ENCODE measurements at regions not wholly inside any gene's neighbourhood (a gene's known extent, or its start where the extent isn't known, plus 50 kb on each side); places are given as distances from the start of the nearest gene placed in this dataset.

GRCh38 chrX:7574325-7574724 lies 268.6 kb upstream of the VCX start:
- no peak overlapping the region for H3K4me2 ChIP-seq (ENCODE audit: extremely low read depth, insufficient read depth, low read length)
- H3K9ac ChIP-seq (ENCODE audit: insufficient read depth, low read length) = no peak overlapping the region
- H3K27me3 ChIP-seq (ENCODE audit: control insufficient read depth, insufficient read depth, low read length) = no peaks in the 10 kb centered on the region
- no peaks in the 10 kb centered on the region for H4K20me1 ChIP-seq (ENCODE audit: control insufficient read depth, extremely low read depth, insufficient read depth, low read length)
- no peaks in the 10 kb centered on the region for H3K36me3 ChIP-seq (ENCODE audit: control insufficient read depth, insufficient read depth, low read length)
- DNase-seq (ENCODE audit: low read depth in 2 of 2) = no peak
- TF ChIP-seq EZH2 (IDR thresholded peaks at IDR 0.05; ENCODE audit: low read length, missing control alignments) = no peak
- no peak for TF ChIP-seq CTCF (conservative IDR thresholded peaks at IDR 0.05 in 1 of 2, IDR thresholded peaks at IDR 0.05 in 1 of 2; ENCODE audit: low read depth in 1 of 2, low read length in 2 of 2)
- H3K4me1 ChIP-seq (ENCODE audit: control insufficient read depth, extremely low read depth, insufficient read depth, low read length) = no peaks in the 10 kb centered on the region
- no peaks in the 10 kb centered on the region for H3K79me2 ChIP-seq (ENCODE audit: control insufficient read depth, insufficient read depth, low read length)
- H3K27ac ChIP-seq (ENCODE audit: insufficient read depth, low read length) = no peak overlapping the region
- H2AFZ ChIP-seq (ENCODE audit: low read length) = no peak overlapping the region
- no peak overlapping the region for H3K4me3 ChIP-seq (replicated peaks in 1 of 4; ENCODE audit: control extremely low read depth in 1 of 4, insufficient read depth in 1 of 4, low read depth in 3 of 4, low read length in 4 of 4)
- no peaks in the 10 kb centered on the region for H3K9me3 ChIP-seq (ENCODE audit: control insufficient read depth, insufficient read depth, low read depth, low read length)

GRCh38 chrX:7570432-7571029 lies 272.4 kb upstream of the VCX start:
- TF ChIP-seq EZH2 (IDR thresholded peaks at IDR 0.05; ENCODE audit: low read length, missing control alignments) = no peak
- no peak for DNase-seq (ENCODE audit: low read depth in 2 of 2)
- Histone ChIP-seq H3K36me3 (ENCODE audit: control insufficient read depth, insufficient read depth, low read length) (no peaks in the 10 kb centered on the region), H3K79me2 (ENCODE audit: control insufficient read depth, insufficient read depth, low read length) (no peaks in the 10 kb centered on the region), H3K4me3 (replicated peaks in 1 of 4; ENCODE audit: control extremely low read depth in 1 of 4, insufficient read depth in 1 of 4, low read depth in 3 of 4, low read length in 4 of 4) (no peak overlapping the region), H4K20me1 (ENCODE audit: control insufficient read depth, extremely low read depth, insufficient read depth, low read length) (no peaks in the 10 kb centered on the region), H3K4me1 (ENCODE audit: control insufficient read depth, extremely low read depth, insufficient read depth, low read length) (no peaks in the 10 kb centered on the region), H3K27me3 (ENCODE audit: control insufficient read depth, insufficient read depth, low read length) (no peaks in the 10 kb centered on the region), H3K9me3 (ENCODE audit: control insufficient read depth, insufficient read depth, low read depth, low read length) (no peaks in the 10 kb centered on the region), H2AFZ (ENCODE audit: low read length) (no peak overlapping the region), H3K4me2 (ENCODE audit: extremely low read depth, insufficient read depth, low read length) (no peak overlapping the region), H3K27ac (ENCODE audit: insufficient read depth, low read length) (no peak overlapping the region), H3K9ac (ENCODE audit: insufficient read depth, low read length) (no peak overlapping the region)

- Histone ChIP-seq H3K36me3 (ENCODE audit: control insufficient read depth, insufficient read depth, low read length) (no peaks in the 10 kb centered on the region), H3K27ac (ENCODE audit: insufficient read depth, low read length) (no peak overlapping the region), H3K9me3 (ENCODE audit: control insufficient read depth, insufficient read depth, low read depth, low read length) (no peaks in the 10 kb centered on the region), H3K4me3 (replicated peaks in 1 of 4; ENCODE audit: control extremely low read depth in 1 of 4, insufficient read depth in 1 of 4, low read depth in 3 of 4, low read length in 4 of 4) (no peak overlapping the region), H3K27me3 (ENCODE audit: control insufficient read depth, insufficient read depth, low read length) (no peaks in the 10 kb centered on the region), H3K4me2 (ENCODE audit: extremely low read depth, insufficient read depth, low read length) (no peak overlapping the region), H3K4me1 (ENCODE audit: control insufficient read depth, extremely low read depth, insufficient read depth, low read length) (no peaks in the 10 kb centered on the region), H3K9ac (ENCODE audit: insufficient read depth, low read length) (no peak overlapping the region), H4K20me1 (ENCODE audit: control insufficient read depth, extremely low read depth, insufficient read depth, low read length) (no peaks in the 10 kb centered on the region), H2AFZ (ENCODE audit: low read length) (no peak overlapping the region), H3K79me2 (ENCODE audit: control insufficient read depth, insufficient read depth, low read length) (no peaks in the 10 kb centered on the region)
- DNase-seq (ENCODE audit: low read depth in 2 of 2) = no peak
- TF ChIP-seq CTCF (conservative IDR thresholded peaks at IDR 0.05 in 1 of 2, IDR thresholded peaks at IDR 0.05 in 1 of 2; ENCODE audit: low read depth in 1 of 2, low read length in 2 of 2) (no peak), EZH2 (IDR thresholded peaks at IDR 0.05; ENCODE audit: low read length, missing control alignments) (no peak)
Measured at GRCh38 chrX:7568597-7568996, 274.4 kb upstream of the VCX start.

All from fibroblast of lung (primary cell).